ENCODE measurements at regions not wholly inside any gene's neighbourhood (a gene's known extent, or its start where the extent isn't known, plus 50 kb on each side); places are given as distances from the start of the nearest gene placed in this dataset.

DNA sequence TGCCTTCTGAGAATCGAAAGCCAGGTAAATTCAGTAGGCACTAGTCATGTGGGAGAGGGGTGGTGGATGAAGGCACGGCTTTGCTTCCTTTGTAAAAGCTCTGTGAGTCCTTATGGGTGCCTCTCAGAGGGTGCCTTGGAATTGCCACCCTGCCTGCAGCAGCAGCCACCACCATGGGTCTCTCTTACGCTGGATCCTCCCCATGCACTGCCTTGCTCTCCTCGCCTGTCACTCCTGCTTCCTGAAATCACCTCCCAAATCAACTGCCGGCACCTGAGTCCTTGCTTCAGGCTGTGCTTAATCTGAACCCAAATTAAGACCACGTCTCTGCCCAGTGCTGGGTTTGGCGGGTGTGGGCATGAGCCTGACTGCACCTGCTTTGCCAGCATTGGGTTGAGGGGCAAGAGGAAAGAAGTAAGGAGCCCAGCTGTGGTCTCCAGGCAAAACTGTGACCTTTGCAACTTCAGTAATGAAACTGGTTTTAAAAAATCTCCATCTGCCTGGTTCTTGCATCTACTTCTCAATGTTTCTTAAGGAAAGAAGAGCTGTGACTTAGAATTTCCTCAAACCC lies 55.9 kb upstream of the CLMN start:
- Mint-ChIP-seq H3K27me3 (ENCODE audit: insufficient read depth) (peaks cover 9% of the 10 kb centered on the region), H3K4me3 (no peak overlapping the region), H3K27ac (no peak overlapping the region), H3K9me3 (peaks cover 10% of the 10 kb centered on the region), H3K36me3 (ENCODE audit: low read depth) (no peaks in the 10 kb centered on the region), H3K4me1 (ENCODE audit: low read depth) (no peaks in the 10 kb centered on the region)
- no peak for DNase-seq
- TF ChIP-seq, protein P1, sequence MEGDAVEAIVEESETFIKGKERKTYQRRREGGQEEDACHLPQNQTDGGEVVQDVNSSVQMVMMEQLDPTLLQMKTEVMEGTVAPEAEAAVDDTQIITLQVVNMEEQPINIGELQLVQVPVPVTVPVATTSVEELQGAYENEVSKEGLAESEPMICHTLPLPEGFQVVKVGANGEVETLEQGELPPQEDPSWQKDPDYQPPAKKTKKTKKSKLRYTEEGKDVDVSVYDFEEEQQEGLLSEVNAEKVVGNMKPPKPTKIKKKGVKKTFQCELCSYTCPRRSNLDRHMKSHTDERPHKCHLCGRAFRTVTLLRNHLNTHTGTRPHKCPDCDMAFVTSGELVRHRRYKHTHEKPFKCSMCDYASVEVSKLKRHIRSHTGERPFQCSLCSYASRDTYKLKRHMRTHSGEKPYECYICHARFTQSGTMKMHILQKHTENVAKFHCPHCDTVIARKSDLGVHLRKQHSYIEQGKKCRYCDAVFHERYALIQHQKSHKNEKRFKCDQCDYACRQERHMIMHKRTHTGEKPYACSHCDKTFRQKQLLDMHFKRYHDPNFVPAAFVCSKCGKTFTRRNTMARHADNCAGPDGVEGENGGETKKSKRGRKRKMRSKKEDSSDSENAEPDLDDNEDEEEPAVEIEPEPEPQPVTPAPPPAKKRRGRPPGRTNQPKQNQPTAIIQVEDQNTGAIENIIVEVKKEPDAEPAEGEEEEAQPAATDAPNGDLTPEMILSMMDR (IDR thresholded peaks at IDR 0.05): no peak

DNA sequence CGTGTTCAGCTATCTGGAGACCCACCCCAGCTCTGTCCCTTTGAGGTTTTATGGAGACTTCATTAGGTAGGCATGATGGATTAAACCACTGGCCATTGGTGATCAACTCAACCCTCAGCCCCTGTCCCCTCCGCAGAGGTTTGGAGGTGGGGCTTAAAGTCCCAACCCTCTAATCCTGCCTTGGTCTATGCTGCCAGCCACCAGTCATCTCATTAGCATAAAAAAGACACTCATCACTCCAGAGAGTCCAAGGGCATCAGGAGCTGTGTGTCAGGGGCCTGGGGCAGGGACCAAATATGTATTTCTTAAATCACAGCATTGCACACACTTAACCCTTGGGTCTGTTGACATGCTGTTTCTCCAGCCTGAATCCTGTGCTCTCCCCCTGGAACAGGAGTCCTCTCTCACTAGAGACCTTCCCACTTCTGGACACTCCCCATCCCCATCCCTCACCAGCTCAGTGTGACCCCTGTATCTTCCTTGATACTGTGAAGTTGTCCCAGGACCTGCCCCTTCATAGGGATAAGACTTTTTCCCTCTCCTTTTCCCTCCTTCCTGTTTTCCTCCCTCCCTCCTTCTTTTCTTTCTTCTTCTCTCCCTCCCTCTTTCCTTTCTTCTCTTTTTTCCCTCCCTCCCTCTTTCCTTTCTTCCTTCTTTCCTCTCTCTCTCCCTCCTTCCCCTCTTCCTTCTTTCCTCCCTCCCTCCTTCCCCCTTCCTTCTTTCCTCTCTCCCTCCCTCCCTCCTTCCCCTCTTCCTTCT lies 54.7 kb upstream of the CLMN start:
- no peaks in the 10 kb centered on the region for H3K36me3 Mint-ChIP-seq (ENCODE audit: low read depth)
- no peak overlapping the region for H3K4me3 Mint-ChIP-seq
- peaks cover 9% of the 10 kb centered on the region for H3K27me3 Mint-ChIP-seq (ENCODE audit: insufficient read depth)
- no peak for DNase-seq
- H3K27ac Mint-ChIP-seq: no peak overlapping the region
- H3K4me1 Mint-ChIP-seq (ENCODE audit: low read depth): no peaks in the 10 kb centered on the region
- H3K9me3 Mint-ChIP-seq: peaks cover 4% of the 10 kb centered on the region
- TF ChIP-seq, protein P1 (IDR thresholded peaks at IDR 0.05): no peak

DNA sequence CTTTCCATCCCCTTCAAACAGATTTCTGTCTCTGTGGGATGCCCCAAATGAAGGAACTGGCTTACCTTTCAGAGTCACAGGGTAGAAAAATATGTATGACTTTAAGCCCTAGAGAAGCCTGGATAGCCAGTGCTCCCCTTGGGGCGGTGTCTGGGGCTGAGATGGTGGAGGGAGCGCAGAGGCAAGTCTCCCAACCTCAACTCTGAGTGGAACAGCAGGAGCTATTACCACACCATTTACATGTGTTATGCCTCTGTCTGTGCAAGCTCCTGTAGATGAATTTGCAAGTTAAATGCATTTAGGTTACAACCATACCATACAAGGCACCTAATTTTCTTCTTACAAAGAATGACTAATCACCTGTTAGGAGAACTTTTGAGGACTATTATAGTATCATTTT lies 50.4 kb upstream of the CLMN start:
- peaks cover 2% of the 10 kb centered on the region for H3K27me3 Mint-ChIP-seq (ENCODE audit: insufficient read depth)
- H3K4me3 Mint-ChIP-seq: no peak overlapping the region
- no peak overlapping the region for H3K27ac Mint-ChIP-seq
- H3K4me1 Mint-ChIP-seq (ENCODE audit: low read depth): no peaks in the 10 kb centered on the region
- peaks cover 3% of the 10 kb centered on the region; the same call in 1 of the 2 replicates for H3K9me3 Mint-ChIP-seq
- TF ChIP-seq, protein P1 (IDR thresholded peaks at IDR 0.05): no peak
- H3K36me3 Mint-ChIP-seq (ENCODE audit: low read depth): no peaks in the 10 kb centered on the region
- no peak for DNase-seq

Measured in HFFc6 (cell line).